Motor neuron (in vitro differentiated cells): ENCODE measurements at regions not wholly inside any gene's neighbourhood (a gene's known extent, or its start where the extent isn't known, plus 50 kb on each side); places are given as distances from the start of the nearest gene placed in this dataset.

ENCODE experiments used
- ATAC-seq, 8 experiments: fragments of 200-7000 bp; cut with Tn5 transposase; replicated peaks in 6 of 8; 2 replicates each; pipeline ENCODE4 v1.8.0; 2021; ENCODE audit warnings: mild to moderate bottlenecking in 8 of 8, moderate library complexity in 8 of 8
- H3K27ac ChIP-seq, 2 donors: fragments of 250-450 bp; sonication (Bioruptor Pico); 2 replicates each; pipeline ENCODE4 v1.9.0; 2021; ENCODE audit warnings: antibody characterized with exemption in 2 of 2, mild to moderate bottlenecking in 2 of 2, moderate library complexity in 1 of 2
- H3K4me1 ChIP-seq, 2 donors: fragments of 250-450 bp; sonication (Bioruptor Pico); replicated peaks in 1 of 2; 2 replicates each; pipeline ENCODE4 v1.6.1; 2021; ENCODE audit warnings: antibody characterized with exemption in 2 of 2, mild to moderate bottlenecking in 2 of 2, moderate library complexity in 1 of 2
- H3K4me3 ChIP-seq, 5 donors: fragments of 250-450 bp; sonication (Bioruptor Pico); 2 replicates each; pipeline ENCODE4 v1.9.0; 2021; ENCODE audit warnings: antibody characterized with exemption in 5 of 5, mild to moderate bottlenecking in 5 of 5, moderate library complexity in 4 of 5
- WGBS, 10 experiments: fragments of 450-650 bp; shearing (Covaris generic); methylation state at CpG; one replicate each; pipeline ENCODE4 v1.0.0; 2022; 5-methylcytosine and 5-hydroxymethylcytosine counted together
- in situ Hi-C, 9 experiments: fragments of 400-800 bp; cut with MboI; loops; one replicate each; pipeline ENCODE4 v1.15.0; 2021; ENCODE audit warnings: low sequenced_read_pairs in 9 of 9, low pct_unique_long_range_greater_than_20kb in 2 of 9; ENCODE audit not compliant: unreplicated experiment in 9 of 9

- Histone ChIP-seq H3K4me1 (no peaks in the 10 kb centered on the region), H3K27ac (no peak overlapping the region), H3K4me3 (no peak overlapping the region)
- in situ Hi-C loops: no loop called here
- ATAC-seq: no peak
- 70 to 100% (median 97%) methylated on average over 1 to 2 of the region's 2 CpGs; no CpG with 5 or more reads in 2 of the 10 experiments for WGBS, 10 experiments
These were observed 1013.9 kb downstream of the KCNT2 start for GRCh38 chr1:195594322-195594721.

- H3K27ac ChIP-seq: no peak overlapping the region
- H3K4me3 ChIP-seq: no peak overlapping the region
- ATAC-seq: peak in 7 of 8 experiments; percentile 43 to 84 (median 69)
- WGBS, 10 experiments: 3 to 100% (median 70%) methylated on average over 1 to 3 of the region's 3 CpGs
- no peaks in the 10 kb centered on the region for H3K4me1 ChIP-seq
- in situ Hi-C loops: no loop called here
These were observed 1016.1 kb downstream of the KCNT2 start for GRCh38 chr1:195591917-195592672.

GRCh38 chr1:195590649-195591048 is 1017.6 kb downstream of the KCNT2 start:
- in situ Hi-C loops: no loop called here
- no peak for ATAC-seq
- Histone ChIP-seq H3K4me1 (no peaks in the 10 kb centered on the region), H3K4me3 (no peak overlapping the region), H3K27ac (no peak overlapping the region)
- 56 to 100% (median 84%) methylated on average over 2 to 3 of the region's 3 CpGs for WGBS, 10 experiments

DNA sequence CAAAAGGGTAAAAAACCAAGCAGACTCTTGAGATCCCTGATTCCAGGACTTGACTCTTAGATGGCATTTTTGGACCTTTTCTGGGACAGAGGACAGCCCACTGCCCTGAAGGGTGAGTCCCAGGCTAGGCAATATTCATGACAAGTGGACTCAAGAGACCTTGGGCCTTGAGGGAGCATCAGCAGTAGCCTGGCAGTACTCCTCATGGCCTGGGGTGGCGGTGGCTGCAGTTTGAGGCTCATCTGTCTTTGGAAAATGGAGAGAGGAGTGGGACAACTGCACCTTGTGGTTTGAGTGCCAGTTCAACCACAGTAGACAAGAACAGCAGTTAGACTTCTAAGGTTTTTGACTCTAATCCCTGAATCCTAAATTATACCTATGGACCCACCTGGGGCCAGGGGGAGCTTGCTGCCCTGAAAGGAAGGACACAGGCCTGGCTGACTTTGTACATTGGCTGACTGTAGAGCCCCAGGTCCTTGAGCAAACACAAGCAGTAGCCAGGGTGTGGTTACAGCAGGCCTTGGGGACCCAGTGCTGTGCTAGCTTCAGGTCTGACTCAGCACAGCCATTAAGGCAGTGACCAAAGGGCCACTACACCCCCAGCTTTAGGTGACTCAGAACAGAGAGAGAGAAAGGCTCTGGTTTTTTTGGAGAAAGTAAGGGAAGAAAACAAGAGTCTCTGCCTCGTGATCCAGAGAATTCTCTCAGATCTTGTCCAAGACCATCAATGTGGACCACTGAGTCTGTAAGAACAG is 1023.2 kb downstream of the KCNT2 start:
- peak in 2 of 8 experiments; percentile 20 to 80 for ATAC-seq
- in situ Hi-C loops: no loop called here
- Histone ChIP-seq H3K27ac (no peak overlapping the region), H3K4me1 (no peaks in the 10 kb centered on the region), H3K4me3 (no peak overlapping the region)
- WGBS, 10 experiments: 40 to 100% (median 82%) methylated on average over 1 to 2 of the region's 2 CpGs; no CpG with 5 or more reads in 3 of the 10 experiments

DNA sequence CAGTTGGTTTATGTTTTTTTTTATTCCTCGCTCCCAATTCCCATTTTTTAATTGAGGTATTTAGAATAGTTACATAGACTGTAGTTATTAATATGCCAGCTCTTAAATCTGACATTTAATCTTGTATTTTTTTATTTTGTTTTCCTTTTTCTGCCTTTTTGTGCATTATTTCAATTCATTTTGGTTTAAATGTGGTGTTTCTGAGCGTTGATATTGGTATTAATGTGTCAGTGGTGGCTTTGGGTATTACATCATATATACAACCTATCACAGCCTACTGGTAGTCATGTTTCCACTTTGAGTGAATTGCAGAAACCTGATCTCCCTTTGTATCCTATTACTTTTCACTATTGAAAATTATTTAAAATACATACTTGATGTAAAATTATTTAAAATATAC is 1027.3 kb downstream of the KCNT2 start:
- peak in 2 of 8 experiments; percentile 18 to 29 for ATAC-seq

DNA sequence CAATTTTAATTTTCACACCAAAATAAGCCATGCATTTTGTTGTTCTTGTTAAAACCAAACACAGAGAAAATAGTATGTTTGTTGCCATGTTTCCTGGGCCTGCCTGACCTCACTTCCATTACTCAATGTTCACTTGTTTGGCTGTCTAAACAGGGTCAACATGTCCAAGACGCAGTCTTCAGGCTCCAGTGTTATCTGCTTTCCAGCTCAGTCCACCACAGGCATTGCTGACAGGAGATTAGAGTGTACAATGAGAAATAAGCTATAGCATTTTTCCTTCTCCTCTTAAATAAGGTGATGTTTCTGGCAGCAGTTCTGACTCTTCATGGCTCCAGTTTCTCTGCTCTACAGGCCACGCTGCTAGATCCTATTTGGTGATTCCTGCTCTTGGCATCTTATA is 1030.5 kb downstream of the KCNT2 start:
- Histone ChIP-seq H3K27ac (no peak overlapping the region), H3K4me1 (peaks cover 0 to 4% of the 10 kb centered on the region in 2 donors), H3K4me3 (no peak overlapping the region)
- WGBS, 10 experiments: 8 to 100% (median 83%) methylated on average over 1 to 2 of the region's 2 CpGs; no CpG with 5 or more reads in 1 of the 10 experiments
- in situ Hi-C loops: no loop called here
- no peak for ATAC-seq

More for the DNA sequence above, 1027.3 kb downstream of the KCNT2 start:
- H3K4me3 ChIP-seq: no peak overlapping the region
- no peak overlapping the region for H3K27ac ChIP-seq
- in situ Hi-C loops: no loop called here
- peaks cover 0 to 4% of the 10 kb centered on the region in 2 donors for H3K4me1 ChIP-seq
- WGBS, 10 experiments: 49 to 95% (median 89%) methylated on average over 1 to 2 of the region's 2 CpGs; no CpG with 5 or more reads in 1 of the 10 experiments

GRCh38 chr1:195576641-195577040 is 1031.6 kb downstream of the KCNT2 start:
- Histone ChIP-seq H3K4me3 (no peak overlapping the region), H3K27ac (no peak overlapping the region), H3K4me1 (peaks cover 0 to 4% of the 10 kb centered on the region in 2 donors)
- ATAC-seq: peak in 5 of 8 experiments; percentile 50 to 79 (median 64)
- in situ Hi-C loops: no loop called here

DNA sequence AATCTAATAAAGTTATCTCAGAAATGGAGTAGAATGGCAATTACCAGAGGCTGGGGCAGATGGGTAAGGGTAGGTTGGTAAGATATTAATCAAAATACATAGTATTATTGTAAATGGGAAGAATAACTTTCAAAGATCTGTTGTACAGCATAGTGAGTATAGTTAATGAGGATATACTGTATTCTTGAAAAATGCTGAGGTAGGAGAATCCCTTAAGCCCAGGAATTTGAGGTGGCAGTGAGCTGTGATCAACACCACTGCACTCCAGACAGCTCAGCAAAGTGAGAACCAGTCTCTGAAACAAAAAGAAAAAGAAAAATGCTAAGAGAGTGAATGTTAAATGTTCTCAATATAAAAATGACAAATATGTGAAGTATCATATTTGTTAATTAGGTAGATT is 1033.7 kb downstream of the KCNT2 start:
- H3K4me3 ChIP-seq: no peak overlapping the region
- H3K27ac ChIP-seq: no peak overlapping the region
- in situ Hi-C loops: no loop called here
- peaks cover 0 to 4% of the 10 kb centered on the region in 2 donors for H3K4me1 ChIP-seq
- ATAC-seq: no peak

GRCh38 chr1:195569934-195570333 is 1038.3 kb downstream of the KCNT2 start:
- no peak for ATAC-seq
- in situ Hi-C loops: no loop called here
- no peaks in the 10 kb centered on the region for H3K4me1 ChIP-seq
- H3K4me3 ChIP-seq: no peak overlapping the region
- H3K27ac ChIP-seq: no peak overlapping the region
- 36 to 86% (median 64%) methylated on average over 3 of the region's 3 CpGs for WGBS, 10 experiments

DNA sequence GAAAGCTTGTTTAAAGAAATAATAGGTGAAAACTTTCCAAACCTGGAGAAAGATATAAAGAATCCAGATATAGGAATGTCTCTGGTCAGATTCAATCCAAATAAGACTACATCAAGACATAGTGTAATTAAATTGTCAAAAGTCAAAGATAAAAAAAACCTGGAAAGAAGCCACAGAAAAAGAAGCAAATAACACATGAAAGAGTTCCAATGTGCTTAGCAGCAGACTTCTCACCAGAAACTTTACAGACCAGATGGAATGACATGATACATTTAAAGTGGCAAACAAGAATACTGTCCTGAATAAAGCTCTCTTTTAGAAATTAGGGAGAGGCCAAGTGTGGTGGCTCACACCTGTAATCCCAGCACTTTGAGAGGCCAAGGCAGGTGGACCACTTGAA is 1039.9 kb downstream of the KCNT2 start:
- in situ Hi-C loops: no loop called here
- ATAC-seq: no peak
- Histone ChIP-seq H3K4me3 (no peak overlapping the region), H3K27ac (no peak overlapping the region), H3K4me1 (no peaks in the 10 kb centered on the region)

GRCh38 chr1:195562074-195562473 is 1046.2 kb downstream of the KCNT2 start:
- in situ Hi-C loops: no loop called here
- H3K4me3 ChIP-seq: no peak overlapping the region
- ATAC-seq: no peak
- H3K4me1 ChIP-seq: no peaks in the 10 kb centered on the region
- H3K27ac ChIP-seq: no peak overlapping the region
- WGBS, 10 experiments: 80 to 100% (median 100%) methylated on average over 1 to 2 of the region's 2 CpGs; no CpG with 5 or more reads in 1 of the 10 experiments

DNA sequence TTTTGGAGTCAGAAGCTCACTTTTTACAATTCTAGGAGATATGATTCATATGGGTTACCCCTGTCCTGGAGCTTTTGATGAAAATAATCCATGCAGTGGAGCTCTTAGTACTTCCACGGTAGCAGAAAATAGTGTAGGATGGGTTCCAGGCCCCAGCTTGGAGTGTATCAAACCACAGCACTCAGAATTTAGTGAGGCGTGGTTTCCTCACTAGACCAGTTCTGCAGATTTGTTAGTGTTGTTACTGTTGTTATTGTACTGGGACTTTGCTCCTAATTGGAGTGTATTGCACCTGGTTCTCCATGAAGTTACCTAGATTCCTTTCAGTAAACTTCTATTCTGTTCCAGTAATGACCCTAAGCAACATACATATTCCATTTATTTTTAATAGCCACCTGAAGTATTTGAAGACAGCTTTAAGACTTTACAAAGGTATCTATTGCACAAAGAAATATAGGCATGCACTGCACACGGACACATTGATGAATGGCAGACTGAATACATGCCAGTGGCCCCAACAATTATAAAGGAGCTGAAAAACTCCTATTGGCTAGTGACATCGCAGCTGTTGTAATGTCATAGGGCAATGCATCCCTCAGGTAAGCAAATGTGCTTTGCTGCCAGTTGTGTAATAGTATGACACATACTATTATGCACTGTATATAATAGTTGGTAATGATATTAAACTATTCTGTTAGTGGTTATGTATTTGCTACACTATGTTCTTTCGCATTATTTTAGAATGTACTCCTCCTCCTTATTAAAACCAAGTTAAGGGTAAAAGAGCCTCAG is 1058.0 kb downstream of the KCNT2 start:
- no peak for ATAC-seq
- WGBS, 10 experiments: 67 to 93% (median 83%) methylated on average over 2 to 5 of the region's 5 CpGs; no CpG with 5 or more reads in 1 of the 10 experiments
- no peak overlapping the region for H3K4me3 ChIP-seq
- no peak overlapping the region for H3K27ac ChIP-seq
- in situ Hi-C loops: no loop called here
- no peaks in the 10 kb centered on the region for H3K4me1 ChIP-seq

DNA sequence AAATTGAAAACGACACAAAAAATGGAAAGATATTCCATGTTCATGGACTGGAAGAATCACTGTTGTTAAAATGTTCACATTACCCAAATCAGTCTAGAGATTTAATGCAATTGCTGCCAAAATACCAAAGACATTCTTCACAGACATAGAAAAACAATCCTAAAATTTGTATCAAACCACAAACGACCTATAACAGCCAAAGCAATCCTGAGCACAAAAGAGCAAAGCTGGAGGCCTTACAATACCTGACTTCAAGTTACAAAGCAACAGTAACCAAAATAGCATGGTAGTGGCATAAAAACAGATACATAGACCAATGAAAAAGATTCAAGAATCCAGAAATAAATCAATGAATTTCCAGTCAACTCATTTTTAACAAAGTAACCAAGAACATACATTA is 1077.3 kb downstream of the KCNT2 start:
- no peak for ATAC-seq
- WGBS, 10 experiments: 0 to 79% (median 65%) methylated on average over 1 to 2 of the region's 2 CpGs
- in situ Hi-C loops: no loop called here

More for the DNA sequence above, 1077.3 kb downstream of the KCNT2 start:
- H3K4me1 ChIP-seq: no peaks in the 10 kb centered on the region
- no peak overlapping the region for H3K27ac ChIP-seq
- H3K4me3 ChIP-seq: no peak overlapping the region
